HG02870 (cell line): ENCODE measurements at regions not wholly inside any gene's neighbourhood (a gene's known extent, or its start where the extent isn't known, plus 50 kb on each side); places are given as distances from the start of the nearest gene placed in this dataset.

Experiments used
- ATAC-seq: cut with Tn5 transposase; IDR thresholded peaks from one replicate; pipeline ENCODE4 v1.9.1; 2021; ENCODE audit warnings: mild to moderate bottlenecking, moderate library complexity; ENCODE audit not compliant: unreplicated experiment

DNA sequence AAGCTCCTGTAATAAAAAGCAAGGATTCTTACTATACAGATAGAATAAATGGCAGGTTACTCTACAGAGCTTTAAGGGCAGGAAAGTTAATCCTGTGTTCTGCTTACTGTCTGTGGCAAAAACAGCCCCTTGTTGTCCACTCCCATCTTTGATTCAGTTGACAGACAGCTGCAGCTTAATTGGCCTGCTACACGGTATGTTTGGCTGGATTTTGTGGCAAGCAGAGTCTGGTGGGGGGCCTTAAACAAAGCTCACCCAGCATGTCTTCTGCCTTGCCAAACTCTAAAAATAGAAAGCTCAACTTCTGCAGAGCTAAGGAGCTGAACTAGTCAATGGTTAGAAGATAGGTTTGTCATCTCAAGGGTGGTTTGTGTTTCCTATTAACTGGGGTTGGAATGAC is 407.2 kb downstream of the HLX start:
- ATAC-seq, result no peak

- ATAC-seq, result no peak
Observed at GRCh38 chr1:221289103-221289502, 409.9 kb downstream of the HLX start.

DNA sequence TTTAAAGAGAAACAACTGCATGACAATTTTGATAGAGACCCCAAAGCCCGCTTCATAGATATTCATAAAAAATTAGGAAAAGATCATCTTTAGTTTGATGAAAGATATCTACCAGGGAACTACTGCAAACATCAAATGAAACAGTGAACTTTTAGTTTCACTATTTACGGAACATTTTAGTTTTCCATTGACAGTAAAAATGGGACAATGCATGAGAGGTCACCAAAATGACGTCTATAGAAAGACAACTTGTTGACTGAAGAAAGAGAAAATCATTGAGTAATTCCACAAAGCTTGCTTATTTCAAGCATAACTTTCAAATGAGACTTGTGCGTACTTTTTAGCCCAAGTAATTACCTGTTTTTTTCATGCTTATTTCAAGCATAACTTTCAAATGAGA is 411.4 kb downstream of the HLX start:
- ATAC-seq, result no peak

DNA sequence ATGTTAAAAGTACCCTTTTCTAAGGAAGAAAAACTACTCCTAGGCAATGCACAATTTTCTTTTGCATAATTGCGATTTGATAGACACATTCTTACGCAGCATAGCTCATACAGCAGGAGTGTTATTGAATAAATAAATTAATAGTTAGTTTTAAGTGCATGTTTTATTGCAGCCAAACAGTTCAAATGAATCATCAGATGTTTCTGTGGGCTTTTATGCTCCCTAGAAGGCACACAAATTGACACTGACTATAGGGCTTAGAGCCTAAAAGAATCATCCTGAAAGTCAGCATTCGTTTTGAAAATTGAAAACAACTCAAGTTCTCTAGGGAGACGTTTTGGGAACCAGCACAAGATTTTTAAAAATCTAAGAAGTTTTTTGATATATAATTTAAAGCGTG is 411.9 kb downstream of the HLX start:
- no peak for ATAC-seq

DNA sequence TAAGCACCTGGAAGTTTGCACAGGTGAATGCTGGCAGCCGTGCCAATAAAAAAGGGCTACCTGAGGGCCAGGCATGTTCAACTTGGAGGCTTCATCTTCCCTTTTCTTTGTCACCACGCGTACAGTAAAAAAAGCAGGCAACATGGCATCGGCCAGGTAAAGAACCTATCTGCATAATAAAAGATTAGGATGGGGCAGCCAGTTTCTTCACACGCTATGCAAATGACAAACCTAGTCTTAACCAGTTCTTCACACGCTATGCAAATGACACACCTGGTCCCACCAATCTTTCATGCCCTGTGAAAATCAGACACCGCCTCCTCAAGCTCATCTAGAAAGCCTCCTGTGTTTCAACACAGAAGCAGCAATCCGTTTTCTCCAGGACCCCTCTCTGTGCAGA is 413.4 kb downstream of the HLX start:
- ATAC-seq, result no peak

DNA sequence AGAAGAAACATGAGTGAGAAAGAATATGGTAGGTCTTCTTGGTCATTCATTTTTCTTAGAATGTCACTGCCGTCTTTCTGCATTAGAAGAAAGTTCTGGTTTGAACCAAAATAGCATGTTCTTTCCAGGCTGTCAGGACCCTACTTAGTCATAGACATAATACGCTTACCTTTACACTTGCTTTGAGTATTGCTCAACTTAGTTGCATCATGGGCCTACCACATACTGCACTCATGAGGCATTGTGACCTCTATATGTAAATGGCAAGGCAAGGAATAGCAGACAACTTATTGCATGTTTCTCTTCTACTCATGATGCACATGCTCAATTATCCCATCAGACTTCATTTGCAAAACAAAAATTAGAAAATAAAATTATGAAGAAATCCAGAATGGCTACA is 415.0 kb downstream of the HLX start:
- no peak for ATAC-seq

- no peak for ATAC-seq
Observed at GRCh38 chr1:221302357-221302756, 423.1 kb downstream of the HLX start.

DNA sequence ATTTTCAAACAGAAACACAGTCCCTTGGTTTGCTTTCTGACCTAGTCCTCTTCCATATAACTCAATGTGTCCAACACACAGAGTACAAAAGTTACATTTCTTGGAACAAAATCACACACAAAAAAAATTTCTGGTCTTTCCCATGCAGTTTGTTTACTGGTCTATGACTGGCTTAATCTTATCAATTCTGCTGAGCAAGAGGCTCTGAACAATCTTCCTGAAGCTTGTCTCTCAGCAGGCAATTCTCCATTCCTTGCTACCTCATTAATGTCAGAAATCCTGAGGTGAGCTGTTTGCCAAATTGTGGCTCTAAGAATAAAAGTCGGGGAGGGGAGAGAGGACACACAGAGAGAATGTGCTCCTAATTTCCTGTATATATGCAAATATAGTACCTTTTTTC is 423.6 kb downstream of the HLX start:
- no peak for ATAC-seq

GRCh38 chr1:221303623-221304022 is 424.4 kb downstream of the HLX start:
- no peak for ATAC-seq

- no peak for ATAC-seq
Observed at GRCh38 chr1:221306239-221306638, 427.0 kb downstream of the HLX start.

GRCh38 chr1:221308534-221309511 is 429.6 kb downstream of the HLX start:
- no peak for ATAC-seq

- no peak for ATAC-seq
Observed at GRCh38 chr1:221309723-221310122, 430.5 kb downstream of the HLX start.

DNA sequence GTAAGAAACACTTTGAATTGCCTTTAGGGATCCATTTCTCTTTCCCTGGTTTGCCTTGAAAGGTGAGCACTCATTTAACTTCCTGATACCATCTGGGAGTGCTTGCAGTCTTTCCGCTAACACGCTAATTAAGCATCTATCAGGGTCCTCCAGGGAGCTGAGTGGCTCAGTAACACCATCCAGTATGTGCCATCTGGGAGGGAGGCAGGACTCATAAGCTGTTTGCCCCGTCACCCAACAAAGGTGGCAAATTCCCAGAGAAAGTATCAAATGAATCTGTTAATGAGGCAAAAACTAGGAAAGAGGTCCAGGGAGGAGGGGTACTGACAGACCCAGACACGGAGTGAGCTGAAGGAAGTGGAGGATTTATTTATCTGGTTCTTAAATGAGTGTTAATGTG is 430.9 kb downstream of the HLX start:
- ATAC-seq, result no peak

DNA sequence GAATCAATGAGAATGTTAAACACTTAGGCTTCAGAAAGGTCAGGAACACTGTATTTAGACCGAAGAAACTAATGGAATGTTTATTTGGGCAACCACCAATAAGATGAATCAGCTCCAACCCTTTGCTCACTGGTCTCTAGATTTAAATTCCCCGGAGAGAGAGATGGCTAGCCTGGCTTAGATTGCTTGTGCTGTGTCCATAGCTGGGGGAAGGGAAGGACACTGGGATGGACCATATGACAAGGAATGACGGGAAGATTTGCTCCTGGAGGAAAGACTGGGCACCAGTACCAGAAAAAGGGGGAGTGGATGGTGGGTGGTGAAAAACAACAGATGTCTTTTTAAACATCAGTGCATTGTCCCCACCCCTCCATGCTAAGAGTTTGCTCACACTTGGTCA is 426.6 kb downstream of the DUSP10 start:
- ATAC-seq, result no peak

- no peak for ATAC-seq
Observed at GRCh38 chr1:221316491-221317056, 425.3 kb downstream of the DUSP10 start.

- ATAC-seq, result no peak
Observed at GRCh38 chr1:221317537-221317936, 424.4 kb downstream of the DUSP10 start.

GRCh38 chr1:221327954-221328353 is 413.9 kb downstream of the DUSP10 start:
- ATAC-seq, result no peak

DNA sequence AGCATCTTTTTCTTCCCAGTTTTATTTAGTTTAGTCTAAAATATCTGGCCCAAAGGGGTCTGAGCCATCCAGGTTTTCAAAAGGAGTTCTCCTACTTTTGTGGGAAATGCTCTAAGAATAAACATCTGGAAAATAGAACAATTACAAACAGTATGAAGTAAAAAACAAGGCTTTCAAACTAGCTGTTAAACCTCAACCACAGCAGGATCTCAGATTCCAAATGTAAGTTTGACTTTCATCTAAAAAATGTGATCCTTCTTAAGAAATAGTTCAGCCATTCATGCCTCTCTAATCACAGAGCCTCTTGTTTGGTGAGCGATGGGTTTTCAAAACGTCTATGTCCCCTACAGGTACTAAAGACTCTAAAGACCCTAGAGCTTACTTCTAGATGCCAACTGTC is 413.5 kb downstream of the DUSP10 start:
- ATAC-seq, result no peak

- no peak for ATAC-seq
Observed at GRCh38 chr1:221331273-221332183, 410.4 kb downstream of the DUSP10 start.

DNA sequence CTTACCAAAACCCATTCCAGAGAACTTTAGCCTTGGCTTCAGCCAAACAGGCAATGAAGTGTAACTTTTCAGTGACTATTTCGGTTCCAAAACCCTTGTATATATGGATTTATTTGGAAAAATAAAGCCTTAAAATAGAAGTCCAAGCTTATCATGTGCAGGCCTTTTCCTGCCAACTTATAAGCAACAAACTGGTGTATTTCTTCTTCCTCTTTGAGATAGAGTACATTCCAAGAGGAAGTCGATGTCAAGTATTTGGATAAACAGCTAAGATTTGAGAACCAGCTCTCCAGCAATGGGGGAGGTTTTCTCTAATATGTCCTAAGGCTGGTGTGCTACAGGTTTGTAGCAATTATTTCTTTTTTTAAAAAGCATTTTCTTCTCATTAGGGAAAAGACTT is 407.8 kb downstream of the DUSP10 start:
- ATAC-seq, result no peak
